ENCODE measurements at regions not wholly inside any gene's neighbourhood (a gene's known extent, or its start where the extent isn't known, plus 50 kb on each side); places are given as distances from the start of the nearest gene placed in this dataset.

GRCh38 chr10:44035474-44036197 is 349.3 kb downstream of the CXCL12 start:
- TF ChIP-seq CTCF (IDR thresholded peaks at IDR 0.05; ENCODE audit: low read depth, low read length) (no peak), EZH2phosphoT487 (IDR thresholded peaks at IDR 0.05; ENCODE audit: low read depth) (no peak)
